ENCODE measurements at regions not wholly inside any gene's neighbourhood (a gene's known extent, or its start where the extent isn't known, plus 50 kb on each side); places are given as distances from the start of the nearest gene placed in this dataset.
"Not testable (repeated sequence)": the region's sequence is repeated elsewhere in the genome, so short reads cannot be mapped to it uniquely, and the experiment has no call there.

DNA sequence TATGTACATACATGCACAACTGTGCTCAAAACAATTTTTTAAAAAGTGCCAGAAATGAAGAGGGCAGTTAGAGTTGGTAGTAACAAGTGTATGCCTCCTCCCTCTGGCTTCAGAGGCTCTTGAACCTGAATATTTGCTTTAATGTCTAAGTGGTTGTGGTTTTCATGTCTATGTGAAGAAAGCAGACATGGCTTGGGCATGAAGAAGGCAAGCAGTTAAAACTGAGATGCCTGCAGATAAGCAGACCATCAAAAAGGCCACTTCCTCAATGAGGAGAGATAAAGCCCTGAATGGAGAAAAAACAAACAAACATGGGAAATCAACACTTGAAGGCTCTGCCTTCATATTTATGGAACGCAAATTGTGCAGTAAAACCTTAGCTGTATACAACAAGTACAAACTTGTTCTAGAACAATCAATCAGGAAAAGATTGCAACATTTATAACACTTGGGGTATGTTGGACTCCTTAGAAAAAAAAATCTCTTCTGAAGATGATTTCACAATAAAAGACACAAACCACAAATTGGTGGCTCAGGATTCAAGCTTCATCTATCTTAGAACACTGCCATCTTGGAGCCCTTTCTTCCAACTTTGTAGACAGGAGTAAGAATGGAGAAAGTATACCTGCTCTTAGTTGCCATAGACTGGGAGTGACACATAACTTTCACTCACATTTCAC lies 52.7 kb upstream of the PLA2G4A start:
- DNase-seq (ENCODE audit: insufficient read length) (no peak), FAIRE-seq (peak; percentile 9)
- TF ChIP-seq POLR2A (IDR thresholded peaks at IDR 0.05; ENCODE audit: low read depth, low read length) (no peak), TAF1 (IDR thresholded peaks at IDR 0.05; ENCODE audit: borderline replicate concordance, low read depth, low read length) (no peak), POLR2AphosphoS5 (IDR thresholded peaks at IDR 0.05; ENCODE audit: low read depth, low read length) (no peak)

- no peak for FAIRE-seq
- DNase-seq (ENCODE audit: insufficient read length) = no peak
- TF ChIP-seq POLR2AphosphoS5 (IDR thresholded peaks at IDR 0.05; ENCODE audit: low read depth, low read length) (no peak), TAF1 (IDR thresholded peaks at IDR 0.05; ENCODE audit: borderline replicate concordance, low read depth, low read length) (no peak), POLR2A (IDR thresholded peaks at IDR 0.05; ENCODE audit: low read depth, low read length) (no peak)
Measured at GRCh38 chr1:186775036-186775435, 53.7 kb upstream of the PLA2G4A start.

DNA sequence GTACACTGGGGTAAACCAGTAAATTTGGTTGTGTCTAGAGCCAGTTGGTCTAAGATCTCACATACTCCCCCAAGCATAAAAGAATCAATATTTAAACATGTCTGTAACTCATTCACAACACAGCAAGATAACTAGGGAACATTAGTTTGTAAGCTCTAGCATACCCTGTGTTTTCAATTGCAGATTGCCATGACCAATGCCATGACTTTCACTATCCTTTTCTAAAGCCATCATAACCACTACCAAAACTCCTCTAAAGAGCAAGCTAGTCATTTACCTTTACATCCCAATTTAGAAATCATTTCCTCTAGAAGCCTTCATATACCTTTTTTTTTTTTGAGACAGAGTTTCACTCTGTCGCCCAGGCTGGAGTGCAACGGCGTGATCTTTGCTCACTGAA lies 56.5 kb upstream of the PLA2G4A start:
- TF ChIP-seq POLR2A (IDR thresholded peaks at IDR 0.05; ENCODE audit: low read depth, low read length) = no peak
- DNase-seq (ENCODE audit: insufficient read length) = no peak
- FAIRE-seq = peak; percentile 63

- DNase-seq (ENCODE audit: insufficient read length) (no peak), FAIRE-seq (no peak)
- TF ChIP-seq POLR2A (IDR thresholded peaks at IDR 0.05; ENCODE audit: low read depth, low read length) (no peak), TAF1 (IDR thresholded peaks at IDR 0.05; ENCODE audit: borderline replicate concordance, low read depth, low read length) (no peak)
Measured at GRCh38 chr1:186770421-186770820, 58.3 kb upstream of the PLA2G4A start.

GRCh38 chr1:186768906-186769305 lies 59.8 kb upstream of the PLA2G4A start:
- peak; percentile 88 for FAIRE-seq
- TF ChIP-seq TAF1 (IDR thresholded peaks at IDR 0.05; ENCODE audit: borderline replicate concordance, low read depth, low read length) (no peak), POLR2A (IDR thresholded peaks at IDR 0.05; ENCODE audit: low read depth, low read length) (no peak), POLR2AphosphoS5 (IDR thresholded peaks at IDR 0.05; ENCODE audit: low read depth, low read length) (no peak)
- no peak for DNase-seq (ENCODE audit: insufficient read length)

GRCh38 chr1:186765446-186765845 lies 63.3 kb upstream of the PLA2G4A start:
- FAIRE-seq (no peak), DNase-seq (ENCODE audit: insufficient read length) (no peak)
- TF ChIP-seq POLR2AphosphoS5 (IDR thresholded peaks at IDR 0.05; ENCODE audit: low read depth, low read length) (no peak), TAF1 (IDR thresholded peaks at IDR 0.05; ENCODE audit: borderline replicate concordance, low read depth, low read length) (no peak), POLR2A (IDR thresholded peaks at IDR 0.05; ENCODE audit: low read depth, low read length) (no peak)

DNA sequence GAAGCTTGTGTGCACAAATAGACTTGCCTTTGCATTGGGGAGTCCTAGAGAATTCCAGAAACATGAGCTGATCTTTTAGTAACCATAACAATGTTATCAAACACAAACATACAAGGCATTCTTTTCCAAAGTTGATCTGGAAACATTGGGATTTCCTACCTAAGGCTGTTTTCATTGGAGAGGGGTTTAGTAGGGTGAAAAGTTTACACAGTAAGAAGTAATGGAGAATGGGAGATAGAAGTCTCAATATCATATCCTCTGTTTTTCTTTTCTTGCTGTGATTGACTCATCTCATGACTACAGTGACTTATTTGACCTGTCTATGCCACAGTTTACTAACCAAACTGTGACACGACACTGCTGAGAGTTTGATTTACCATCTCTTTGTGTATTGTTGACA lies 65.6 kb upstream of the PLA2G4A start:
- DNase-seq (ENCODE audit: insufficient read length) = no peak
- FAIRE-seq = peak; percentile 54
- TF ChIP-seq TAF1 (IDR thresholded peaks at IDR 0.05; ENCODE audit: borderline replicate concordance, low read depth, low read length) = no peak

DNA sequence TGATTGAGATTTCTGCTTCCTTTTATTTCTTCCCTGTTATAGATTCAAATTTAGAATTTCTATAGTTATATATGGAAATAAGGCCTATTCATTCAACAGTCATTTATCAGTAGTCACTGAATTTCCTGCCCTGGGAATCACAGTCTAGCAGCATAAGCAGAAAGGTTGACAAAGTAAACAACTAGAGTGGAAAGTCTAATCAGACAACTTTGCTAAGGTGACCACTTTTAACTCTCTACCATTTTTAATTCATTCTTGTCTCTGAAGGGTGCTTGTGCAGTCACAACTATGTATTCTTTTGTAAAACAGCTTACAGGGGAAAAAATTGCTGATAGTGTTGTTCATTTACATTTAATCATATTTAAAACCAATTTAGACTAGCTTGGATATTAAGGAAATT lies 66.1 kb upstream of the PLA2G4A start:
- FAIRE-seq (no peak), DNase-seq (ENCODE audit: insufficient read length) (no peak)
- no peak for TF ChIP-seq POLR2AphosphoS5 (IDR thresholded peaks at IDR 0.05; ENCODE audit: low read depth, low read length)
- TF ChIP-seq POLR2A (IDR thresholded peaks at IDR 0.05; ENCODE audit: low read depth, low read length) = no peak
- no peak for TF ChIP-seq TAF1 (IDR thresholded peaks at IDR 0.05; ENCODE audit: borderline replicate concordance, low read depth, low read length)

DNA sequence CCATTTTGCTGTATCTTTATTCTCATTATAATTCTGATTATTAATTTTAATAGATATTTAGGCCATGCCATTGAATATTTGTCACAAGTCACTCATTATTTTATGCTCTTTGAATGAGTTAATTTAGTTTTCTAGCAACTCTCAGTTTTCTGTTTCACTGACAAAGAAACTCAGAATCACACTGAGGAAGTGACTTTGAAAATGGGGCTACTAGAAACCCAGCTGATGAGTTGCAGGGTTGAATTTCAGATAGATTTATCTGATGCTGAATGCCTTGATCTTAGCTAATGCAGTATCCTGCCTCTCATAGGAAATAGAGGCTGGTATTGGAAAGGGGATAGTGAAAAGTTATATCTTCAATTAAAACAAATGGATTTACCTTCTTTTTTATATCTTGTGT lies 67.4 kb upstream of the PLA2G4A start:
- DNase-seq (ENCODE audit: insufficient read length) = no peak
- TF ChIP-seq TAF1 (IDR thresholded peaks at IDR 0.05; ENCODE audit: borderline replicate concordance, low read depth, low read length) (no peak), POLR2A (IDR thresholded peaks at IDR 0.05; ENCODE audit: low read depth, low read length) (no peak), POLR2AphosphoS5 (IDR thresholded peaks at IDR 0.05; ENCODE audit: low read depth, low read length) (no peak)
- no peak for FAIRE-seq

- DNase-seq (ENCODE audit: insufficient read length) (no peak), FAIRE-seq (no peak)
- TF ChIP-seq POLR2AphosphoS5 (IDR thresholded peaks at IDR 0.05; ENCODE audit: low read depth, low read length) (no peak), POLR2A (IDR thresholded peaks at IDR 0.05; ENCODE audit: low read depth, low read length) (no peak), TAF1 (IDR thresholded peaks at IDR 0.05; ENCODE audit: borderline replicate concordance, low read depth, low read length) (no peak)
Measured at GRCh38 chr1:186760446-186760845, 68.3 kb upstream of the PLA2G4A start.

GRCh38 chr1:186758896-186759606 lies 69.7 kb upstream of the PLA2G4A start:
- not testable (repeated sequence) for DNase-seq (ENCODE audit: insufficient read length)

GRCh38 chr1:186757851-186758250 lies 70.9 kb upstream of the PLA2G4A start:
- TF ChIP-seq POLR2A (IDR thresholded peaks at IDR 0.05; ENCODE audit: low read depth, low read length) (no peak), TAF1 (IDR thresholded peaks at IDR 0.05; ENCODE audit: borderline replicate concordance, low read depth, low read length) (no peak), POLR2AphosphoS5 (IDR thresholded peaks at IDR 0.05; ENCODE audit: low read depth, low read length) (no peak)
- FAIRE-seq (no peak), DNase-seq (ENCODE audit: insufficient read length) (no peak)

More at GRCh38 chr1:186758896-186759606, 69.7 kb upstream of the PLA2G4A start:
- FAIRE-seq = not testable (repeated sequence)

All from GM12892 (cell line).